Daoy (cell line): ENCODE measurements at regions not wholly inside any gene's neighbourhood (a gene's known extent, or its start where the extent isn't known, plus 50 kb on each side); places are given as distances from the start of the nearest gene placed in this dataset.
A peak's percentile ranks its signal among the peaks of the same experiment; 100 is the strongest.
"Not testable (repeated sequence)": the region's sequence is repeated elsewhere in the genome, so short reads cannot be mapped to it uniquely, and the experiment has no call there.

Experiments
- DNase-seq: peaks from one replicate; pipeline ENCODE4 v3.0.0-alpha.2; 2015; ENCODE audit warnings: low read depth

GRCh38 chr7:91457208-91457607 lies 193.0 kb downstream of the FZD1 start:
- no peak for DNase-seq

- no peak for DNase-seq
Measured at GRCh38 chr7:91459539-91459938, 195.3 kb downstream of the FZD1 start.

GRCh38 chr7:91462316-91462715 lies 198.1 kb downstream of the FZD1 start:
- DNase-seq, result no peak

GRCh38 chr7:91463330-91463729 lies 199.1 kb downstream of the FZD1 start:
- DNase-seq, result no peak

GRCh38 chr7:91465595-91466061 lies 201.4 kb downstream of the FZD1 start:
- no peak for DNase-seq

GRCh38 chr7:91468256-91468655 lies 204.0 kb downstream of the FZD1 start:
- no peak for DNase-seq

GRCh38 chr7:91473619-91474018 lies 209.4 kb downstream of the FZD1 start:
- DNase-seq, result no peak

- no peak for DNase-seq
Measured at GRCh38 chr7:91474074-91474473, 209.8 kb downstream of the FZD1 start.

GRCh38 chr7:91480470-91480869 lies 216.2 kb downstream of the FZD1 start:
- DNase-seq, result not testable (repeated sequence)

- DNase-seq, result no peak
Measured at GRCh38 chr7:91491868-91492267, 227.6 kb downstream of the FZD1 start.

GRCh38 chr7:91492317-91492716 lies 228.1 kb downstream of the FZD1 start:
- no peak for DNase-seq

- no peak for DNase-seq
Measured at GRCh38 chr7:91492773-91493172, 228.5 kb downstream of the FZD1 start.

- no peak for DNase-seq
Measured at GRCh38 chr7:91494450-91494849, 230.2 kb downstream of the FZD1 start.

GRCh38 chr7:91496251-91496820 lies 232.1 kb downstream of the FZD1 start:
- no peak for DNase-seq

- not testable (repeated sequence) for DNase-seq
Measured at GRCh38 chr7:91497277-91497676, 233.0 kb downstream of the FZD1 start.

- DNase-seq, result no peak
Measured at GRCh38 chr7:91503934-91504555, 239.8 kb downstream of the FZD1 start.

- no peak for DNase-seq
Measured at GRCh38 chr7:91504919-91505318, 240.7 kb downstream of the FZD1 start.

- DNase-seq, result not testable (repeated sequence)
Measured at GRCh38 chr7:91506966-91507365, 242.7 kb downstream of the FZD1 start.

- not testable (repeated sequence) for DNase-seq
Measured at GRCh38 chr7:91511861-91512260, 247.6 kb downstream of the FZD1 start.

GRCh38 chr7:91512958-91513357 lies 248.7 kb downstream of the FZD1 start:
- peak; percentile 9 for DNase-seq

- no peak for DNase-seq
Measured at GRCh38 chr7:91514591-91514990, 250.4 kb downstream of the FZD1 start.

GRCh38 chr7:91515961-91516360 lies 251.7 kb downstream of the FZD1 start:
- DNase-seq, result no peak

GRCh38 chr7:91517201-91517785 lies 253.1 kb downstream of the FZD1 start:
- no peak for DNase-seq
